HepG2 (cell line): ENCODE measurements at regions not wholly inside any gene's neighbourhood (a gene's known extent, or its start where the extent isn't known, plus 50 kb on each side); places are given as distances from the start of the nearest gene placed in this dataset.
"Not testable (repeated sequence)": the region's sequence is repeated elsewhere in the genome, so short reads cannot be mapped to it uniquely, and the experiment has no call there.

Experiments used
- ATAC-seq: fragments of 200-7000 bp; cut with Tn5 transposase; 3 replicates; pipeline ENCODE4 v1.9.1; 2020; ENCODE audit warnings: mild to moderate bottlenecking, moderate library complexity
- BruUV-seq: library from RNA; stranded (reverse); fragments of 400-500 nt; replicated peaks from 2 replicates; lab custom pipeline; 2021; lab: Mats Ljungman, UMichigan
- CTCF ChIA-PET: fragments of 300-600 bp; formaldehyde crosslinking; extraction: SDS; loops from one replicate; lab custom pipeline; 2021; ENCODE audit warnings: low total read pairs, inconsistent platforms, low intra/inter-chr PET ratio; lab: Yijun Ruan, JAX
- POLR2A ChIA-PET: fragments of 350-600 bp; sonication (Branson Sonifier 250); formaldehyde crosslinking; loops from one replicate; lab custom pipeline; 2020; ENCODE audit warnings: antibody characterized with exemption, inconsistent platforms; lab: Yijun Ruan, JAX
- DNase-seq: peaks from one replicate; pipeline ENCODE4 v3.0.0-alpha.2; 2015; ENCODE audit warnings: low spot score
- FAIRE-seq: peaks from 3 replicates; lab custom pipeline; 2011; peaks lifted over from hg19 to GRCh38; lab: Jason Lieb, UNC
- H2AFZ ChIP-seq: one replicate; pipeline ENCODE4 v1.6.1; 2011; ENCODE audit warnings: low read length, inconsistent platforms
- H3K27ac ChIP-seq: fragments of 300-600 bp; 3 replicates; pipeline ENCODE4 v1.8.0; 2011; ENCODE audit warnings: mixed run types, mild to moderate bottlenecking, mixed read lengths, low read length, inconsistent platforms; ENCODE audit not compliant: insufficient read depth; ENCODE audit errors: extremely low read length
- H3K27me3 ChIP-seq, 2 experiments: fragments of 200-600 bp in 1 of 2; 2 replicates in 1 of 2; 3 replicates in 1 of 2; pipeline versions ENCODE4 v1.6.0 to v1.8.0; 2011; ENCODE audit warnings: low read length in 2 of 2, mild to moderate bottlenecking in 2 of 2, moderate library complexity in 2 of 2, inconsistent platforms in 1 of 2; ENCODE audit not compliant: insufficient read depth in 2 of 2, control insufficient read depth in 1 of 2
- H3K36me3 ChIP-seq, 2 experiments: fragments of 200-600 bp in 1 of 2; replicated peaks in 1 of 2; 2 replicates in 1 of 2; 3 replicates in 1 of 2; pipeline versions ENCODE4 v1.5.1 to v1.8.0; 2011; ENCODE audit warnings: low read length in 2 of 2, inconsistent platforms in 1 of 2; ENCODE audit not compliant: insufficient read depth in 2 of 2, control insufficient read depth in 1 of 2
- H3K4me1 ChIP-seq: 2 replicates; pipeline ENCODE4 v1.5.1; 2012; ENCODE audit warnings: low read length, inconsistent platforms; ENCODE audit not compliant: insufficient read depth
- H3K4me2 ChIP-seq: 2 replicates; pipeline ENCODE4 v1.6.0; 2011; ENCODE audit warnings: low read depth, low read length, inconsistent platforms
- H3K4me3 ChIP-seq, 3 experiments: fragments of 200-600 bp in 1 of 3; sonication (generic), shearing (Covaris generic) in 1 of 3; replicated peaks in 1 of 3; 2 replicates each; pipeline ENCODE4 v1.5.1; 2011 to 2016; ENCODE audit warnings: low read length in 3 of 3, inconsistent platforms in 2 of 3, low read depth in 2 of 3, mild to moderate bottlenecking in 2 of 3, control low read depth in 1 of 3, mixed read lengths in 1 of 3; ENCODE audit not compliant: insufficient read depth in 1 of 3
- H3K79me2 ChIP-seq: one replicate; pipeline ENCODE4 v1.6.1; 2011; ENCODE audit warnings: low read length, inconsistent platforms; ENCODE audit not compliant: insufficient read depth
- H3K9ac ChIP-seq: 2 replicates; pipeline ENCODE4 v1.6.0; 2011; ENCODE audit warnings: mild to moderate bottlenecking, low read depth, low read length, inconsistent platforms; ENCODE audit not compliant: insufficient read depth
- H3K9me3 ChIP-seq: 2 replicates; pipeline ENCODE4 v1.5.1; 2012; ENCODE audit warnings: mild to moderate bottlenecking, low read length
- H4K20me1 ChIP-seq: 2 replicates; pipeline ENCODE4 v1.6.0; 2011; ENCODE audit warnings: inconsistent platforms, mild to moderate bottlenecking, low read length, moderate library complexity; ENCODE audit not compliant: insufficient read depth
- MAFF ChIP-seq: IDR thresholded peaks from 2 replicates; pipeline ENCODE4 v1.6.1; 2011; ENCODE audit warnings: low read depth, low read length, improper control_type of control experiment
- MAFK ChIP-seq, 2 experiments: IDR thresholded peaks in 1 of 2; conservative IDR thresholded peaks in 1 of 2; 2 replicates each; pipeline ENCODE4 v1.6.1; 2011; ENCODE audit warnings: improper control_type of control experiment in 2 of 2, low read length in 2 of 2
- MXD1 ChIP-seq: sonication (generic); formaldehyde crosslinking; IDR thresholded peaks from 2 replicates; pipeline ENCODE4 v1.4.0; 2020; ENCODE audit warnings: mild to moderate bottlenecking, missing genetic modification reagents
- RXRA ChIP-seq: sonication (generic); formaldehyde crosslinking; IDR thresholded peaks from 2 replicates; pipeline ENCODE4 v1.5.1; 2020; ENCODE audit warnings: missing genetic modification reagents
- TFAP4 ChIP-seq: sonication (generic); IDR thresholded peaks from 2 replicates; pipeline ENCODE4 v1.6.1; 2016; ENCODE audit warnings: low read depth, borderline replicate concordance
- YEATS2 ChIP-seq: sonication (generic); formaldehyde crosslinking; IDR thresholded peaks from 2 replicates; pipeline ENCODE4 v1.4.0; 2020; ENCODE audit warnings: missing genetic modification reagents, borderline replicate concordance
- ZBTB38 ChIP-seq: sonication (generic); formaldehyde crosslinking; IDR thresholded peaks from 2 replicates; pipeline ENCODE4 v1.5.1; 2020; ENCODE audit warnings: mild to moderate bottlenecking, missing genetic modification reagents
- ZNF501 ChIP-seq: sonication (generic); formaldehyde crosslinking; IDR thresholded peaks from 2 replicates; pipeline ENCODE4 v1.5.1; 2020; ENCODE audit warnings: mild to moderate bottlenecking, moderate library complexity, missing genetic modification reagents
- WGBS: methylation state at CpG from one replicate; pipeline ENCODE4 v1.1.6; 2017; ENCODE audit warnings: low lambda C conversion rate; 5-methylcytosine and 5-hydroxymethylcytosine counted together
- in situ Hi-C: cut with HindIII; loops from 2 replicates; pipeline ENCODE4 v1.10.0; 2017; ENCODE audit warnings: low pct_unique_long_range_greater_than_20kb; ENCODE audit not compliant: extremely low pct_ligation_motif_present
- intact Hi-C: fragments of 100-400 bp; cut with micrococcal nuclease; formaldehyde crosslinking; loops from one replicate; pipeline ENCODE4 v1.10.0; 2022; ENCODE audit not compliant: unreplicated experiment

GRCh38 chrX:121763671-121764070, 716.3 kb downstream of the GLUD2 start (continued):
- TF ChIP-seq ZBTB38 (CRISPR knock-in tag) (no peak), MAFK (conservative IDR thresholded peaks at IDR 0.05 in 1 of 2, IDR thresholded peaks at IDR 0.05 in 1 of 2; ENCODE audit: low read length in 2 of 2) (peak; percentile 15 to 36; a peak in 3 of 4 replicates), ZNF501 (CRISPR knock-in tag) (no peak), MXD1 (CRISPR knock-in tag) (no peak), TFAP4 (no peak), RXRA (CRISPR knock-in tag) (no peak), YEATS2 (no peak), MAFF (peak; percentile 28; the same call in 1 of the 2 replicates)

GRCh38 chrX:121768210-121768609, 720.8 kb downstream of the GLUD2 start:
- 2% methylated on average over 3 of the region's 3 CpGs for WGBS
- BruUV-seq, ATAC-seq, H3K27ac ChIP-seq, H4K20me1 ChIP-seq, H2AFZ ChIP-seq, DNase-seq, H3K9me3 ChIP-seq, H3K4me3 ChIP-seq, H3K36me3 ChIP-seq, H3K4me1 ChIP-seq, H3K79me2 ChIP-seq, H3K27me3 ChIP-seq, in situ Hi-C loops, POLR2A ChIA-PET, H3K4me2 ChIP-seq, CTCF ChIA-PET, FAIRE-seq, H3K9ac ChIP-seq: not testable (repeated sequence)
- intact Hi-C loops, result loop anchor here (10.0 kb wide), 1 partner anchor 437 kb away; no protein-coding TSS in a partner anchor
